ENCODE measurements at regions not wholly inside any gene's neighbourhood (a gene's known extent, or its start where the extent isn't known, plus 50 kb on each side); places are given as distances from the start of the nearest gene placed in this dataset.
"Not testable (repeated sequence)": the region's sequence is repeated elsewhere in the genome, so short reads cannot be mapped to it uniquely, and the experiment has no call there.

DNA sequence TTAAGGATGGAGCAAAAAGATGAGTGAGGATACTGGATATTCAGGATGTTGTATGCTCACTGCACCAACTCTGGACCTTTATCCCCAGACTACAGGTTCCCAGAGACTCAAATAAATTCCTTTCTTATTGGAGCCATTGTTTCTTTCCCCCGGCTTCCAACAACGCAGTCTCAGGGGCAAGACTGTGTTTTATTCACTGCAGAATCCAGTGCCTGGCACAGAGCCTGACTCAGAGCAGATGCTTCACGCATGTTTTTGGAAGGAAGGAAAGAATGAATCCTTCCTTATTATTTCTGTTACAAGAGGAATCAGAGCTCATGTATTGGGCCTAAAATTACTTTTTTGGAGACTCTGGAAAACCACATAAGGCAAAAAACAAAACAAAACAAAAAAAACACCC is 96.0 kb upstream of the VGLL4 start:
- DNase-seq (ENCODE audit: low read depth): no peak

DNA sequence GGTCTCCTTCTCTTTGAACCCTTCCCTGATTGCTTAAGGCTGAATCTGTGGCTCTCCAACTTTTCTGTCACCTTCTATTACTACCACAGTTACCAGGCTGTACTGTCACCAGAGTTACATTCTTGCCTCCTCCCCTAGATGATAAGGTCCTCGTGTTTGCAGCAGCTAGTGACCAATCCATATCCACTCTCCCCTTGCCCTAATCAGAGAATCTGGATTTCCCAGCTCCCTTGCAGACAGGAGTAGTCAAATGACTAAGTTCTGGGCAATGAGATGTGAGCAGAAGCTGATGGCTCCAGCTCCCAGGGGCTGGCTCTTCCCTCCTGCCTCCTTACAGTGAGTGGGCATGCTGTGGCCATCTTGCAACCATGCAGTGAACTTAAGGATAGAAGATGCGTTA is 95.4 kb upstream of the VGLL4 start:
- no peak for DNase-seq (ENCODE audit: low read depth)

DNA sequence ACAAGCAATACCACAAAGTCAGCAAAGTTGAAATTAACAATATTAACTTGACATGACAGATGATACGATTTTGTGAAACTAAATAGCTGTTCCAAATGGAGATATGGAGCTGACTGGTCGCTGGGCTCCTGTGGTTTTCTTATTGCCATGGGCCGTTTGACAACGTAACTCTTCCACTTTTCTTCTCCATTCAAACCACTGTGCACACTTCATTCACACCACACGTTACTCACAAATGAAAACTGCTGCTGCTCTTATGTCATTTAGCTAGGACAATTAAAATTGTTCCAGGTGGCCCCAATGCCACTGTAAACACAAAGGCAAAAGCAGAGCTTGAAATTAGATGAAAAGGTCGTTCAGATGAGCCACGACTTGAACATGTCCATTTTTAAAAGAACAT is 94.0 kb upstream of the VGLL4 start:
- no peak for DNase-seq (ENCODE audit: low read depth)

DNA sequence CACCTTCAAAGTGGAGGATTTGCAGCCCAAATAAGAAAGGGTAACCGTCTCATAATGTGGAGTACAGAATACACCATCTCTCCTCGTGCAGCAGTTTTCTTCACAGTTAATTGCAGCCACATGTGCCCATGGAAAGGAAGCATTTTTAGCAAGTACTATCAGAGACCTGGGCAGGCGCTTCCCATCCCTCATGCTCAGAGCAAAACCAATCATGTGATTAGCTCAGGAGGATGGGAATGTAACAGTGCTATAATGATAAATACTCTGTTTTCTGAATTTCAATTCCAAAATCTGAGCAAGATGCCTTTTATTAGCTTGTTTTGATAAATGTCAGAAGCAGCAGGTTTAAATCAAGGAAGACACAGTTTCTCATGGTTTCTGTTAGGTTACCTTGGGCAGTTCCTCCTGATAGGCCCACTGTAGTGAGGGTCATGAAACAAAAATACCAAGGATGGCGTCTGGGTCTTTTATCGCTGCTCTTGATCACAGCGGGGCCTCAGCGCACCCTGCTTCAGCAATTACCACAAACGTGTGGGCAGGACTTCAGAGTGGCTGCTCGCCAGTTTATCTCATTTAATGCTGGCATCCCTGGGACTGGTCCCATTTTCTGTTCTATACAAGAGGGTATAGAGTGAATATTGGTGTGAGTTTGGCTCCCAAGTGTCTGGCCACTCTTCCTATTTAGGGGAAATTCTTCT is 92.6 kb upstream of the VGLL4 start:
- DNase-seq (ENCODE audit: low read depth): no peak

DNA sequence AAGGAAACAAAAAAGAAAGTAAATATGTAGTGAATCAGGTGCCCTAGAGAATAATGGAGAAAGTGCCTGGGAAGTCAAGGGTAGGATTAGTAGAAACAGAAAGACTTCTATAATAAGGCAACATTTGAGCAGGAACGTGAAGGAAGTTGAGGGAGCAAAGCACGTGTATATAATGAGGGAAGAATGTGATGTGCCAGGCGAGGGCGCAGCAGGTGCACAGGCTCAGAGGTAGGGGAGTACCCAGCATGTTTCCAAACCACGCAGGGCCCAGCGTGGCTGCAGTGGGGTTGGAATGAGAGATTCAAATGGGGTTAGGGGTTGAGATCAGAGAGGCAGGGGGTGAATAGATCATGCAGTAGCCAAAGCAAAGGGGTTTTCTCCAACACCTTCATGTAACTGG is 91.9 kb upstream of the VGLL4 start:
- no peak for DNase-seq (ENCODE audit: low read depth)

DNA sequence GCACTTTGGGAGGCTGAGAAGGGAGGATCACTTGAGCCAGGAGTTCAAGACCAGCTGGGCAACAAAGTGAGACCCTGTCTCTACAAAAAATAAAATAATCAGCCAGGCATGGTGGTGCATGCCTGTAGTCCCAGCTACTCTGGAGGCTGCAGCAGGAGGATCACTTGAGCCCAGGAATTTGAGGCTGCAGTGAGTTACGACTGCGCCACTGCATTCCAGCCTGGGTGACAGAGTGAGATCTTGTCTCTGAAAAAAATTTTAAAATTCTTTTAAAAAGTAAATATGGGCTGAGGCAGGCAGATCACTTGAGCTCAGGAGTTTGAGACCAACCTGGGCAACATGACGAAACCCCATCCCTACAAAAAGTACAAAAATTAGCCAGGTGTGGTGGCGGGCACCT is 91.4 kb upstream of the VGLL4 start:
- not testable (repeated sequence) for DNase-seq (ENCODE audit: low read depth)

DNA sequence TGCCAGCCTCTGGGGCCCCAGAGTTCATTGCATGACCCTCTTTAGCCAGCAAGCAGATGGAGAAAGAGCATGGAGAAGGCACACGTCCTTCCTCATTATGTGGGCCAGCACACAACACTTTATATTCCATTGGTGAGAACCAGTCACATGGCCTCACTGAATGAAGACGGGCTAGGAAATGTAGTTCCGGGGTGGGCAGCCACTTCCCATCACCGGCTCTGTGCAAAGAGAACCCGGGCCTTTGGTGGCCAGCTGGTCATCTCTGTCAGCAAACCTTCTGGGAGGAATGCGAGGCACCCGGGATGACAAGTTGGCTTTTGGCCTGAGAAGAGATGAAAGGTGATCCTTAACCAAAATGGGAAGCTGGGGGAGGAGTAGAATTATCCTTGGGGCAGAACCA is 90.2 kb upstream of the VGLL4 start:
- no peak for DNase-seq (ENCODE audit: low read depth)

DNA sequence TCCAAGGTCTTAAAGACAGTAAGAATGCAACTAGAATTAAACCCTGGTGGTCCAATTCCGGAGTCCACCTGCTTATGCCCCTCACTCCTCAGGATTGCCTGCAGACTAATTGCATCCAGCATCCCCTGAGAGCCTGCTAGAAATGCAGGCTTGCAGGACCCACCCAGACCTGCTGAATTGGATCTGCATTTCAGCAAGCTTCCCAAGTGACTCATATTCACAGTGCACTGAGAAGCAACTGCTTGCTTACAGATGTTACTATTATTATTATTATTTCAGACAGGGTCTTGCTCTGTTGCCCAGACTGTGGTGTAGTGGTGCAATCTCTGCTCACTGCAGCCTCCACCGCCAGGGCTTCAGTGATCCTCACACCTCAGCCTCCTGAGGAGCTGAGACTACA is 83.5 kb upstream of the VGLL4 start:
- DNase-seq (ENCODE audit: low read depth): no peak

DNA sequence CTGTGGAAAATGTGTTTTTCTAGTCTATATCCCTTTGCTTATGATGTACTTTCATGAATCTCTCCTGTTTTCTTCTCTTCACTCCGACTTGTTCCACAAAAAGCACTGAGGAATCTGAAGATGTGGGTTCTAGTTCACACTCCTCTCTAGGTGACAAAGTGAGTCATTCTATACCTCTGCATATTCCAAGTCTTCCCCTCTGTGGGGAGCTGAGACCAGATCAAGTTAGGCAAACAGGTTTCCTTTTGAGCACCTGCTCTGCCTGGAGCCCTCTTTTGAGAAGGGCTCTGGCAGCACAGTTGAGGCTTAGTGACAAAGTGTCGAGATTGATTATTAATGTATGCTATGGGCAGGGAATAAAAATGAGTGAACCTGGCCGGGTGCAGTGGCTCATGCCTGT is 82.4 kb upstream of the VGLL4 start:
- DNase-seq (ENCODE audit: low read depth): no peak

DNA sequence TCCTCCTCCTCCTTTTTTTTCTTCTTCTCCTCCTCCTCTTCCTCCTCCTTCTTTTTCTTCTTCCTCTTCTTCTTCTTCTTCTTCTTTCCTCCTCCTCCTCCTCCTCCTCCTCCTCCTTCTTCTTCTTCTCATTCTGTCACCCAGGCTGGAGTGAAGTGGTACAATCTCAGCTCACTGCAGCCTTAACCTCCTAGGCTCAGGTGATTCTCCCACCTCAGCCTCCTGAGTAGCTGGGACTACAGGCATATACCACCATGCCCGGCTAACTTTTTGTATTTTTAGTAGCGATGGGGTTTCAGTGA is 81.6 kb upstream of the VGLL4 start:
- not testable (repeated sequence) for DNase-seq (ENCODE audit: low read depth)

DNA sequence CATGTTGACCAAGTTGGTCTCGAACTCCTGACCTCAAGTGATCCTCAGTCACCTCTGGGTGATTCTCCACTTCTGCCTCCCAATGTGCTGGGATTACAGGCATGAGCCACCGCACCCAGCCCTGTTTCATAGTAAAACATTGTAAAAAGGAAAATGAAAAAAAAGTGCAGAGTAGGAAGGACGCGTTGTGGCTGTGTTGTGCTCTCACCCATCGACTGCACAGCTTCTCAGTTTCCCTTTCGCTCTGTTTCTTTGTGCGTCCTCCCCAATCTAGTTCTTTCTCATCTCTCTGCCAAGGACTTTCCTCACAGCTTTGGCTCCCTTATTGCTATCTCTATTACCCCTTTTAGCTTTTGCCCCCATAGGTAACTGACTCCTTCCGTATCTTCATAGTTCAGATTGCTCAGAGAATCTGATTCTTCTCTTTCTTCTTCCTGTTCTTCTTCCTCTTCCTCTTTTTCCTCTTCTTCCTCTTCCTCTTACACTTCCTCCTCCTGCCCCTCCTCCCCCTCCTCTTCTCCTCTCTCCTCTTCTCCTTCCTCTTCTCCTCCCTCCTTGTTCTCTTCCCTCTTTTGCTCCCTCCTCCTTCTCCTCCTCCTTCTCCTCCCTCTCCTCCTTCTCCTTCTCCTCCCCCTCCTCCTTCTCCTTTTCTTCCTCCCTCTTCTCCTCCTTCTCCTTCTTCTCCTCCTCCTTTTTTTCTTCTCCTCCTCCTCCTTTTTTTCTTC is 81.1 kb upstream of the VGLL4 start:
- DNase-seq (ENCODE audit: low read depth): no peak

DNA sequence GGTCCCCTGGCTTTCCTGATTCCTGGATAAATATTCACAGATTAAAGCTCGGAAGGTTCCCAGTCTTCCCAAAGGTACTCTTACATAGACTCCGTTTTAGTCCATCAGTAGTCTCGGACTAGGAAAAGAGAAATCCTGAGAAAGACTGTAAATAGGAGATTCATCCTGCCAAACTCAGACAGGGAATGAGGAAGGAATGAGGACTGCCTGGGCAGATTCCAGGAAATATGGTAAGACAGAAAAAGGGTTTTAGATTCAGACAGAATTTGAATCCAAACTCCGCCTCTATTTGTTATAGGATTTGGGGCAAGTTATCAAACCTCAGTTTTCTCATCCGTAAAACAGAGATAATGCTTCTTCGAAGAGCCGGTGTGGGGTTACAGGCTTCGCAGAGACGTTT is 77.8 kb upstream of the VGLL4 start:
- no peak for DNase-seq (ENCODE audit: low read depth)

DNA sequence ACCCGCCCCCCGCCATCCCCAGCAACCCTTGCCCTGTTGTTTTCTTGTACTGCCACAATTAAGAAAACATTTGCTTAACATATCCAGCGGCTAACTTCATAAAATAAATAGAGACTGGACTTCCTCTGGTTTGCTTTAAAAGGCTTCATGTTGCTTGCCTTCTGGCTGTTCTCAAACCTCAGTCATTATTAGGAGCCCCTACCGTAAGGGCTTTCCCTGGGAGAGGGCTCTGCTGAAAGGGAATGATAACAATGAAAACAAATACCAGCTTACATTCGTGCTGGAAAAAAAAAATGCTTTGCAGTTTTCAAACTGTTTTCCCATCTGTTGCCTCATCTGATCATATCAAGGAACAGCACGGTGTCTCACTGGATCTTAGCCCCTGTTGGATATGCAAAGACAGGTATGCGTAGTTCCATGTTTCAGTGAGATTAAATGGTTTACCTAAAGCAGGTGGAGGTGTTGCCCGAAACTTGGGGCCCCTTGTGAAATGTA is 77.2 kb upstream of the VGLL4 start:
- no peak for DNase-seq (ENCODE audit: low read depth)

DNA sequence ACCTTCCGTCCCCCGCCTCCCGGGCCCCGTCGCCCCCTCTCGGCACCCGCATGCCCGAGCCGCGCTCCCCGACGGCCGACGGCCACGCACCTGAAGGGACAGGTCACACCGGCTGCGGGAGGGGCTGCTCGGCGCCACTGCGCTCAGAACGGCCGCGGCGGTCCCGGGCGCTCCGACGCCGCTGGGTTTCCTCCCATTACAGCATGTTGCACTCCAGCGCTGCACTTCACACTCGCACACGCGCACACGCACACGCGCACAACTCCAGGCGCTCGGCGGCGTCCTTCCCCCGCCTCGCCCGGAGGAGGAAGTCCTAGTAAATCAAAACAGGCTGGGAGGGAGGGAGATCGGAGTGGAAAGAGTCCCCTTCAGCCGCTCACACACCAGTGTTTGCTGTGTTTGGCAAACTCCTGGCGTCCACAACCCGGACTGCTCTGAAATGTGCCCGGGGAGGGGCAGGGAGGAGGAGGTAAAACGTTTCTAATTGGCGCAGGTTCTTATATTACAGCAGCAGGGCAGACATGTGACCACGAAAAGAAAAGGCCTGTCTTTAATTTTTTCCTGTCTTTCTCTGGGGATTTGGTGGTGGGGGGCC is 76.7 kb upstream of the VGLL4 start:
- peak; percentile 31 for DNase-seq (ENCODE audit: low read depth)

DNA sequence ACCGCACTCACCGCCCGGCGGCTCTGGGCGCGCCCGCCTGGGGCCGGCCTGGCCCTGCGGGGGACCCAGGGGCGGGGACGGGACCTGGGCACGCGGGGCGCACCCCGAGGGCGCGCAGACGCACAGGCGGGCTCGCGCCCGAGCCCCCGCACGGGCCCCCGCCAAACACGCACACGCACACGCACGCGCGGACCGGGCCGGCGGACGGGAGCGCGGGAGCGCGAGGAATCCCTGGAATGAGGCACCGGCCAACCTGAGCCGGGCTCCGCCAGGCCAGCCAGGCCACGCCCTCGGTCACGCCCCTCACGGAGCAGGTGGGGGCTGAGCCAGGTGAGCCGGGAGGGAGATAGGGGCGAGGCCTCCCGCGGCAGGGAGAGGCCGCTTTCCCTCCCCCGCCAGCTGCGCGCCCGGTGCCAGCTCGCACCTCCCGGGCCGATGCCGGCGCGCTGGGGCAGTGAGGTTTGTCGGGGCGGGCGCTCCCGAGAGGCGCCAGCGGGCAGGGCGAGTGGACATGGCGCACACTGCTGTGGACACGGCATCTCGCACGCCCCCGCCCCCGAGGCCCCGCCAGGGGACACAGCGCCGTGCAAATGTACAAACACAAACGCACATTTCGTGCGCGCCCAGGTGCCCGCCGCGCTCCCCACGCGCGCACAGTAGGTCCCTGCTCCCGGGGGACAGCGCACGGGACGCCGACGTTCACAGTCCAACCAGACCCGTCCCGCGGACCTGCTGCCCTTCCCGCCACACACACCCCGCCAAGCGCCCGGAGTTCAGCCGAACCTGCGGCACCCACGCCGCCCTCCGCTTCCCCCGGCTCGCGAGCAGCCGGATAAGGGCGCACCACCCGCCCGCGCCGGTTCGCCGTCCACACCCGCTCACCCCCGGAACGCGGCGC is 75.9 kb upstream of the VGLL4 start:
- peak; percentile 69 for DNase-seq (ENCODE audit: low read depth)

DNA sequence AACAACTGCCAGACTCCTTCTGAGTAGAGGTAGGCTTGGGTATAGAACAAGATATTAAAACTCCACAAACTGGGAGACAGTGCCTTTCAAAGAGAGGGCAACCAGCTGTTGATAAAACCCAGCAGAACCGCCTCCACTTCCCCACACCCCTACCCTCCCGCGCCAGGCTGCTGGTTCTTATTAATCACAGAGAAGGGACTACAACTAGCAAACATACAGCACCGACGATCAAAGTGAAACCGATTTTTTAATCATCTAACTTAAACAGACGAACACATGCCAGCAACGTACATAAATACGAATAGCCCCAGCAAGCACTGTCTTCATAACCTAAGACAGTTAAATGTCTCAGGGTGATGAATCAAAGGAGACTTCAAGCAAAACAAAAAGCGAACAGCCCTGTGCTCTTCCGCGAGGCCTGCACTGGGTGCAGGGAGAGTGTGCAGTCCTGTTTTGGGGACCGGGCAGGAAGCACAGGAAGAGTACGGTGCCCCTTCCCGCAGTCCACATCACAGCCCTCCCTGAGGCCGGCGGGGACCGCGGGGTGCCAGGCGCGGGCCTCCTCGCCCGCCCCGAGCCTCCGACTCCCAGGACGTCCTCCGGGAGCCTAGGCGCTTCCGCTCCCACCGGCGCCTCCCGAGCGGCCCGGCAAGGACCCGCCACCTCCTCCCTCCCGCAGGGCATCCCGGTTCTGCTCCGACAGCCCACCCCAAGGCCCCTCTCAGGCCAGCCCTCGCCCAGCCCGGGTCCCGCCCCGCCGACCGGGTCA is 75.1 kb upstream of the VGLL4 start:
- peak; percentile 36 for DNase-seq (ENCODE audit: low read depth)

DNA sequence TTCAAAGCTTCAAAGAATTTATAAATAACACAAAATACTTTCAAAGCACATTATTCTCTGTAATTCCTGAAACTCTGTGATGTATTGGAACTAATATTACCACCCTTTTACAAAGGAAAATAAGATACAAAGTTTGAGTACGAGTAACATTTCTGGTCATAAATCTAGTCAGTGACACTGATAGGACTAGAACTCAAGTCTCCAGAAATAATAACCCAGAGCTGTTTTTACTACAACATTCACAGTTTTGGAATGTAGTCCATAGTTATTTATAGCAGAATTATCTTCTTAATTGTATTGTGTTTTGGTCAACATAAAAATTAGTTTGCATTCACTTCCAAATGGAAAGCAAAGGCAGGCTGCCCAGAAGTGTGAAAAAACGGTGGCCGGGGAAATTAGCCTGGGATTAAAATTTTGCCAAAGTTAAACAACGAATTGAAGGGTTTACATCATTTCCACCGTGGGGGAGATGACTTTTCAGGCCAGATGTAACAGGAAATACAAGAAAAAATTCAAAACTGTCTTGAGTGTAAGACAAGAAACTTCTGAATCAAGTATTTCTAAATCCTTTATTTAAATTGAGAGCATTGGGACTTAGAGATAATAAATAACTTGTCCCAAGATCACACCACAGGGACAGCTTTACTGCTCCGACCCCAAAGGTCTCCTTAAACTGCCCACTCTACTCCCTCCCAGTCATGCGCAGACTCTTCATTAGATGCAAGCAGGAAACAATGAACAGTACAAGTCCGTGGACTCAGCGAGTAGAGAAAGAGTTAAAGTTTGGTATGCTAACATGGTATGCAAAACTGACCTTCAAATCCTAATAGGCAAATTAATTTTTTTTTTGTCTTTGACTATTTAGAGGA is 74.3 kb upstream of the VGLL4 start:
- DNase-seq (ENCODE audit: low read depth): no peak

DNA sequence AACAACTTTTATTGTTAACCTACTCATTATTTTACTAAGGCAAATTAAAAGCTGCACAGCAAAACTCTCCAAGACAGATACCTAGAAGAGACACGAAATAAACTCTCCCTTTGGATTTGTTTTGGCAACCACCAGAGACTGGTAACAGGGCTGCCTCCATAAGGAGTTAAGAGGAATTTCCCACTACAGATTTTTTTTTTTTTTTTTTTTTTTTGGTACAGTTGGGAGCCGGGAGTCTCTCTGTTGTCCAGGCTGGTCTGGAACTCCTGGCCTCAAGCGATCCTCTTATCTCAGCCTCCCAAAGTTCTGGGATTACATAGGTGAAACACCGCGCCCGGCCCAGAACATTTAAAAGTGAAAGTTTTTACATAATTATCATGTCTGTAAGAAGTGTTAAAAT is 73.6 kb upstream of the VGLL4 start:
- DNase-seq (ENCODE audit: low read depth): no peak

DNA sequence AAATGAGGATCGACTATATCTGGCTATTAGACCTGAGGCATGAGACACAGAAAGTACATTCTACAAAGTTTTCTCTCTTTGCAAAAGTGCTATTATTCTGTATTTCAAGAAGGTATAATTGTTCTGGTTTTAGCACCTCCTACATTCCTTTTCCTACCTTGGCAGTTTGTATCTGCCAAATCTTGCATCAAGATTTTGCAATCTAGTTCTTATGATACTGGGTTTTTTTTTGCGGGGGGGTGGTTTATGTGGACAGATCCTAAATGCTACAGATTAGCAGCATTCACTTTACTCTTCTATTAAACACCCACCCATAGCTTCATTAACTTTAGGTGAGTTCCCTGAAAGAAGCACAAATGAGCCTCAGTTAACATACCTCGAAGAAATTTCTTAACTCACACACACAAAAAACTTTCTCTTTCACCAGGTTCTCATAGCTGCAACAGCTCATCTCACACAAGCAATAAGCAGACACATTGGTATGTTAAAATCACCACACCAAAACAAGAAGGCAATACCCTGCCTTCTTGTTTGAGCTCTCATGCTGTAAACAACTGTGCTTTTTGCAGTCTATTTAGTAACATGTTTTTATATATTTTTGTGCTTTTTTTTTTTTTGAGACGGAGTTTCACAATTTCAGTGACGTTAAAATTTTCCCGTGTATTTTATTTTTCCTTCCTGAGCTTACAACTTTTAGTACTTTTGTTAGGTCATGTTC is 73.0 kb upstream of the VGLL4 start:
- DNase-seq (ENCODE audit: low read depth): no peak

DNA sequence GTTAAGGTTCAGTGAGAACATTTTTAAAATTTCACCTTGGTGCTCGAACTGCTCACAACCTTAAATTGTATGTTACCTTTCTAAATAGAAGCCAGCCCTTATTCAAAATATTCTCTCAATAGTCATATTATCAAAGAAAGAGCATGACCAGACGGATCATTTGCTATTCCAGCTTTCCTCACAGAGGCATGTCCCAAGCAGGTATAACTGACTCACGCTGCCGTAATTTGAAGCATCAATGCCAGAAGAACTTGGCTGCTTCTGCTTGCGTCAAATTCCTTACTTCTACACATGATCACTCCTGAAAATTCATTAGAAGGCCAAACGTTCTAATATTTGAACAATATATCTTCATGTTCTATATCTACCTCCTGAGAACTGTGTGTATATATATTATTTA is 69.5 kb upstream of the VGLL4 start:
- DNase-seq (ENCODE audit: low read depth): no peak
